Ectodermal cell (in vitro differentiated cells): ENCODE measurements at regions not wholly inside any gene's neighbourhood (a gene's known extent, or its start where the extent isn't known, plus 50 kb on each side); places are given as distances from the start of the nearest gene placed in this dataset.
"Not testable (repeated sequence)": the region's sequence is repeated elsewhere in the genome, so short reads cannot be mapped to it uniquely, and the experiment has no call there.

Source experiments
- H3K27ac ChIP-seq: 2 replicates; pipeline ENCODE4 v1.7.0; 2013; ENCODE audit warnings: mild to moderate bottlenecking, low read depth, low read length; ENCODE audit not compliant: insufficient read depth, poor library complexity, severe bottlenecking
- H3K27me3 ChIP-seq: 2 replicates; pipeline ENCODE4 v1.7.0; 2013; ENCODE audit warnings: mild to moderate bottlenecking, low read length; ENCODE audit not compliant: insufficient read depth, control insufficient read depth, poor library complexity, severe bottlenecking
- H3K36me3 ChIP-seq: one replicate; pipeline ENCODE4 v1.7.0; 2013; ENCODE audit warnings: low read length; ENCODE audit not compliant: control insufficient read depth, insufficient read depth
- H3K4me1 ChIP-seq: one replicate; pipeline ENCODE4 v1.7.0; 2013; ENCODE audit warnings: low read length; ENCODE audit not compliant: control insufficient read depth, insufficient read depth
- H3K4me3 ChIP-seq: 2 replicates; pipeline ENCODE4 v1.7.0; 2013; ENCODE audit warnings: low read depth, low read length, control low read depth; ENCODE audit not compliant: insufficient read depth
- H3K9me3 ChIP-seq: 2 replicates; pipeline ENCODE4 v1.7.0; 2013; ENCODE audit warnings: mild to moderate bottlenecking, low read length, moderate library complexity; ENCODE audit not compliant: control insufficient read depth
- WGBS, 2 experiments: methylation state at CpG; one replicate each; pipeline ENCODE4 v1.1.7; 2013; ENCODE audit warnings: missing lambda C conversion rate in 2 of 2; 5-methylcytosine and 5-hydroxymethylcytosine counted together

DNA sequence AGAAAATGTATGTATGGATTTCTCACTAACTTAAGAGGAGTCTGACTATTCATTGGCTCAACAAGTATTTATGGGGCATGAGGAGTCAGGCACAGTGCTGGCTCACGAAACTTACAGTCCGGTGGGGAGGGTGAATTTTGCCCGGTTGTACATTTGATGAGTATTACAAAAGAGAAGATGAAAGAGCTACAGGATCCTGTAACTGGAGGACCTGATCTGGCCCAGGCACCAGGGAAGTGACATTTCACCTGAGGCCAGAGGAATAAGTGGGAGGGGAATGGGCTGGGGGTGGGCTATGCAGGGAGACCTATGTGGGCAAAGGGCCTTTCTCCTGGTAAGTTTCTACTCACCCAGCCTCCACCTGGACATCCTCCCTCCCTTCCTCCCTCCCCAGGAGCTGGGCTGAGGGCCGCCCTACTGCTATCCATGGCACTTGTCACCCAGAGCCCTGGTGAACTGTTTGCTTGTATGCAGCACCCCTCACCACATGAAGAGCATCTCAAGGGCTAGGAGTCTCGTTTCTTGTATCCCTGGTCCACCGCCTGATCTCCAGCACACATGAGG is 101.1 kb upstream of the ZNF438 start:
- 90 to 94% methylated on average over 6 of the region's 6 CpGs for WGBS, 2 experiments
- Histone ChIP-seq H3K9me3 (no peaks in the 10 kb centered on the region), H3K27me3 (no peaks in the 10 kb centered on the region), H3K4me3 (no peak overlapping the region), H3K36me3 (no peaks in the 10 kb centered on the region), H3K27ac (no peak overlapping the region), H3K4me1 (peaks cover 20% of the 10 kb centered on the region)

DNA sequence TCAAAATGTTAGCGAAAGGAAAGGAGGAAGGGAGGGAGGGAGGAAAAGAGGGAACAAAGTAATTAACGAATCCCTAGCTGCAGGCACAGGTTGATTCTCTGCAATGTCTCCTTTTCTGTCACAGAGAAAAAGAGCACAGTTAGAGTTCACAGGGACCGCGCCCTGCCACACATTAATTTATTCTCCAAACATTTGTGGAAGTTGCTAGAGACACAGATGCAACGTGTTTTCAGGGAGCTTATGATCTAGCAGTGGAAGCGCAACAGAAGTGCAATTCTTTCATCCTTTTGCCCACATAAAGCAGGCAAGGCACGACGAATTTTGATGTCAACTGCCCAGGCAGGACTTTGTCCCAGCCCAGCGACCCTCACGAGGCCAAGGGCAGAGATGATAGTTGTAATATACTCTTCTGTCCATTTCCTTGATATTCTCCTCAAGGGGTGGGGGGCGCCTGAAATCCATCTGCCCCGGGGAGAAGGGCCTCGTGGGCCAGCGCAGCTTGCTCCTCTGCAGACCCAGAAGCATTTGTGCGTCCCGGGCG is 101.7 kb upstream of the ZNF438 start:
- Histone ChIP-seq H3K4me1 (peaks cover 20% of the 10 kb centered on the region), H3K27ac (peak overlapping the region; percentile 98), H3K9me3 (no peaks in the 10 kb centered on the region), H3K4me3 (peak overlapping the region; percentile 39), H3K36me3 (no peaks in the 10 kb centered on the region), H3K27me3 (no peaks in the 10 kb centered on the region)
- WGBS, 2 experiments, result 32 to 33% methylated on average over 17 of the region's 17 CpGs

DNA sequence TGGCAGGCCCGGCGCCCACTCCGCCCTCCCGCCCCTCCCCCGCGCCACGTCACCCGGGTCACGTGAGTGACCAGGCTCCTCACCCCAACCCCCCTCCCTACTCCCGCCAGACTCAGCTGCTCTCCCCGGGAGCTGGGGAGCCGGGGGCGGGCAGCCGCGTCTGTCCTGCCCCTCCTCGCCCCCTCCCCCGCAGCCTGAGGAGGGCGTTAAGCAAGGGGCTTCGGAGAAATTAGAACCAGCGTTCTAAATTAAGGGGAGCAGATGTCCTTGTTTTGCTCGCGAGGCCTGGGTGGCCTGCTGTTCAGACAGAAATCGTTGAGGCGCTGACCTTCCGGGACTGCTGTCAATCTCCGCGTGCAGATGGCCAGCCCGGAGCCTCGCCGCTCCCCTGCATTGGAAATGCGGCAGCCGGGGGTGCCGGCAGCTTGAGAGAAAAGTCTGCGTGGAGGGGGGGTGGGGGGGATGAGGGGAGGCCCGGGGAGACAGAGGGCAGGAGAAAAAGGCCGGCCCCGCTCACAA is 102.2 kb upstream of the ZNF438 start:
- Histone ChIP-seq H3K27ac (peak overlapping the region; percentile 98), H3K27me3 (no peaks in the 10 kb centered on the region), H3K4me3 (peak overlapping the region; percentile 39), H3K4me1 (peaks cover 20% of the 10 kb centered on the region), H3K9me3 (no peaks in the 10 kb centered on the region), H3K36me3 (no peaks in the 10 kb centered on the region)
- 0 to 1% methylated on average over 31 to 36 of the region's 37 CpGs for WGBS, 2 experiments

- WGBS, 2 experiments, result 3 to 8% methylated on average over 24 of the region's 24 CpGs
- H3K36me3 ChIP-seq, result no peaks in the 10 kb centered on the region
- H3K27ac ChIP-seq, result peak overlapping the region; percentile 98
- H3K4me3 ChIP-seq, result peak overlapping the region; percentile 39
- no peaks in the 10 kb centered on the region for H3K27me3 ChIP-seq
- H3K4me1 ChIP-seq, result peaks cover 20% of the 10 kb centered on the region
- H3K9me3 ChIP-seq, result no peaks in the 10 kb centered on the region
These were observed 102.8 kb upstream of the ZNF438 start for GRCh38 chr10:31134311-31134952.

DNA sequence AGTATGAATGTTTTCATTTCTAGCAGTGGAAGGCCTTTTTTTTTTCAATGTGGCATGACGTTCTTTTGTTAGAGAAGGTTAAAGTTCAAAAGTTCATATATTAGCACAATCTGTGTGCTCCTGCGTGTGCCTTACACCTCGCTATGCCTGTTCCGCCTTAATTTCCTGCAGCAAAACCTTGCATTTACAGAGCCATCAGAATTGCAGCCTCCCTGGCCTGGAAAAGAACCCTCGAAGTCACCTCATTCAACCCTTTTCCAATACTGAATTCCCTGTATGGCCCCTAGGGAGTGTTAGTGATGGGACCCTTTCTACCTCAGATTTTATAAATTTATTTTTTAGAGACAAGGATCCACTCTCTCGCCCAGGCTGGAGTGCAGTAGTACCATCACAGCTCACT is 103.5 kb upstream of the ZNF438 start:
- peaks cover 24% of the 10 kb centered on the region for H3K4me1 ChIP-seq
- no peak overlapping the region for H3K4me3 ChIP-seq
- H3K27me3 ChIP-seq, result no peaks in the 10 kb centered on the region
- no peaks in the 10 kb centered on the region for H3K9me3 ChIP-seq
- WGBS, 2 experiments, result 76 to 77% methylated on average over 6 of the region's 6 CpGs
- H3K36me3 ChIP-seq, result no peaks in the 10 kb centered on the region
- H3K27ac ChIP-seq, result peak overlapping the region; percentile 98

DNA sequence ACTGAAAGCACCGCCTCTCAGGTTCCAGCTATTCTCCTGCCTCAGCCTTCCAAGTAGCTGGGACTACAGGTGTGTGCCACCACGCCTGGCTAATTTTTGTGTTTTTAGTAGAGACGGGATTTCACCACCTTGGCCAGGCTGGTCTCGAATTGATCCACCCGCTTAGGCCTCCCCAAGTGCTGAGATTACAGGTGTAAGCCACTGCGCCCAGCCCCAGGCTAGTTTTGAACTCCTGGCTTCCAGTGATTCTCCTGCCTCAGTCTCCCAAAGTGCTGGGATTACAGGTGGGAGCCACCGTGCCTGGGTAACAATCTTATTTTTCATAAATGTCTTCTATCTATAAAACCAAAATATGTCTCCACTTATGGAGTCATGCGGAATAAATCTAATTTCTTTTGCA is 104.1 kb upstream of the ZNF438 start:
- WGBS, 2 experiments, result 93 to 94% methylated on average over 8 of the region's 8 CpGs
- H3K27me3 ChIP-seq, H3K4me3 ChIP-seq, H3K36me3 ChIP-seq, H3K27ac ChIP-seq, H3K9me3 ChIP-seq: not testable (repeated sequence)
- peaks cover 24% of the 10 kb centered on the region for H3K4me1 ChIP-seq

GRCh38 chr10:31136386-31136785 is 104.7 kb upstream of the ZNF438 start:
- 83 to 85% methylated on average over 4 of the region's 4 CpGs for WGBS, 2 experiments
- H3K27ac ChIP-seq, result no peak overlapping the region
- H3K9me3 ChIP-seq, result no peaks in the 10 kb centered on the region
- H3K36me3 ChIP-seq, result no peaks in the 10 kb centered on the region
- peaks cover 24% of the 10 kb centered on the region for H3K4me1 ChIP-seq
- no peaks in the 10 kb centered on the region for H3K27me3 ChIP-seq
- no peak overlapping the region for H3K4me3 ChIP-seq

- 88 to 89% methylated on average over 6 to 9 of the region's 9 CpGs for WGBS, 2 experiments
- H3K36me3 ChIP-seq, result no peaks in the 10 kb centered on the region
- peaks cover 24% of the 10 kb centered on the region for H3K4me1 ChIP-seq
- H3K9me3 ChIP-seq, result no peaks in the 10 kb centered on the region
- H3K4me3 ChIP-seq, result no peak overlapping the region
- H3K27me3 ChIP-seq, result no peaks in the 10 kb centered on the region
- no peak overlapping the region for H3K27ac ChIP-seq
These were observed 105.5 kb upstream of the ZNF438 start for GRCh38 chr10:31136930-31137885.

DNA sequence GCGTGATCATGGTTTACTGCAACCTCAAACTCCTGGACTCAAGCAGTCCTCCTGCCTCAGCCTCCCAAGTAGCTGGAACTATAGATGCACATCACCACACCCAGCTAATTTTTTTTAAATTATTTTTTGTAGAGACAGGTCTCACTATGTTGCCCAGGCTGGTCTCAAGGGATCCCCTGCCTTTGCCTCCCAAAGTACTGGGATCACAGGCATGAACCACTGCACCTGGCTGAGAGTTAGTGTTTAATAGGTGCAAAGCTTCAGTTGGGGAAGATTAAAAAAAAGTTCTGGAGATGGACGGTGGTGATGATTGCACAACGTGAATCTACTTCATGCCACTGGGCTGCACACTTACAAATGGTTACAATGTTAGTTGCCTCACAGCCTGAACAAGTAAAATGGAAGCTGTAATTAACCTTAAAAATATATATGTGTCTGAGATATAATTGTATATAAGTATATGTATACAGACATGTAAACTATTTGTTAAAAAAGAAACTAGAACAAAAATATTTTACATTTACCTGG is 106.4 kb upstream of the ZNF438 start:
- no peaks in the 10 kb centered on the region for H3K9me3 ChIP-seq
- no peaks in the 10 kb centered on the region for H3K36me3 ChIP-seq
- H3K27me3 ChIP-seq, result no peaks in the 10 kb centered on the region
- H3K4me1 ChIP-seq, result peaks cover 20% of the 10 kb centered on the region
- H3K4me3 ChIP-seq, result no peak overlapping the region
- no peak overlapping the region for H3K27ac ChIP-seq
- 63 to 67% methylated on average over 3 of the region's 3 CpGs for WGBS, 2 experiments
